HCT116 (cell line): ENCODE measurements at regions not wholly inside any gene's neighbourhood (a gene's known extent, or its start where the extent isn't known, plus 50 kb on each side); places are given as distances from the start of the nearest gene placed in this dataset.

Experiments
- ATAC-seq: fragments of 200-7000 bp; cut with Tn5 transposase; 2 replicates; pipeline ENCODE4 v1.9.1; 2020; ENCODE audit warnings: mild to moderate bottlenecking, moderate library complexity
- BruUV-seq: library from RNA; stranded (reverse); fragments of 400-500 nt; replicated peaks from 2 replicates; lab custom pipeline; 2021; lab: Mats Ljungman, UMichigan
- CTCF ChIA-PET: fragments of 300-600 bp; sonication (Branson Sonifier 250); formaldehyde crosslinking; loops from one replicate; lab custom pipeline; 2021; ENCODE audit warnings: antibody characterized with exemption; lab: Charles Lee
- POLR2A ChIA-PET: fragments of 300-600, 350-600 bp; sonication (Branson Sonifier 250); formaldehyde crosslinking; loops from one replicate; lab custom pipeline; 2021; ENCODE audit warnings: antibody characterized with exemption; lab: Charles Lee
- RAD21 ChIA-PET, 2 experiments: fragments of 300-600 bp; sonication (Branson Sonifier 250); formaldehyde crosslinking; loops; one replicate each; lab custom pipeline; 2023; ENCODE audit warnings: low total read pairs in 2 of 2; ENCODE audit not compliant: uncharacterized antibody in 2 of 2, unreplicated experiment in 2 of 2, low non-redundant PET in 1 of 2; lab: Charles Lee
- DNase-seq: peaks from one replicate; pipeline ENCODE4 v3.0.0-alpha.2; 2010; ENCODE audit warnings: low read depth, low spot score
- H2AFZ ChIP-seq: fragments of 200-600 bp; shearing (Covaris generic), sonication (generic); 2 replicates; pipeline ENCODE4 v1.6.1; 2017; ENCODE audit warnings: low read depth, mixed run types, mixed read lengths, antibody characterized with exemption, low read length; ENCODE audit not compliant: poor library complexity, severe bottlenecking
- H3K27ac ChIP-seq: 2 replicates; pipeline ENCODE4 v1.5.1; 2012; ENCODE audit warnings: low read depth, low read length
- H3K27me3 ChIP-seq: fragments of 200-600 bp; sonication (generic); 2 replicates; pipeline ENCODE4 v1.6.1; 2016; ENCODE audit warnings: mixed run types, low read length, mixed read lengths; ENCODE audit not compliant: insufficient read depth
- H3K36me3 ChIP-seq, 2 experiments: fragments of 200-500 bp in 1 of 2; fragments of 200-600 bp in 1 of 2; sonication (Bioruptor generic) in 1 of 2; sonication (generic) in 1 of 2; 2 replicates each; pipeline versions ENCODE4 v1.5.1 to v1.6.1; 2014 to 2016; ENCODE audit warnings: low read length in 2 of 2, inconsistent platforms in 1 of 2, mixed read lengths in 1 of 2, mixed run types in 1 of 2; ENCODE audit not compliant: insufficient read depth in 2 of 2, control insufficient read depth in 1 of 2
- H3K4me1 ChIP-seq, 2 experiments: fragments of 200-600 bp in 1 of 2; sonication (generic) in 1 of 2; 2 replicates each; pipeline versions ENCODE4 v1.5.1 to v1.6.1; 2012 to 2017; ENCODE audit warnings: low read length in 2 of 2, inconsistent platforms in 1 of 2, mild to moderate bottlenecking in 1 of 2, mixed read lengths in 1 of 2, mixed run types in 1 of 2, moderate library complexity in 1 of 2; ENCODE audit not compliant: insufficient read depth in 2 of 2, control insufficient read depth in 1 of 2
- H3K4me2 ChIP-seq: fragments of 200-600 bp; sonication (generic); 2 replicates; pipeline ENCODE4 v1.6.1; 2017; ENCODE audit warnings: mixed run types, low read length, mixed read lengths
- H3K4me3 ChIP-seq, 2 experiments: fragments of 200-600 bp in 1 of 2; sonication (generic) in 1 of 2; replicated peaks in 1 of 2; 2 replicates each; pipeline ENCODE4 v1.5.1; 2011 to 2016; ENCODE audit warnings: low read length in 2 of 2, control low read depth in 1 of 2, low read depth in 1 of 2, mild to moderate bottlenecking in 1 of 2, mixed read lengths in 1 of 2, mixed run types in 1 of 2
- H3K79me2 ChIP-seq: fragments of 200-600 bp; sonication (generic); 2 replicates; pipeline ENCODE4 v1.6.1; 2017; ENCODE audit warnings: mild to moderate bottlenecking, mixed run types, low read length, moderate library complexity, mixed read lengths; ENCODE audit not compliant: insufficient read depth
- H3K9ac ChIP-seq: fragments of 200-600 bp; sonication (generic); 2 replicates; pipeline ENCODE4 v1.6.1; 2016; ENCODE audit warnings: low read length, mixed read lengths
- H3K9me2 ChIP-seq: fragments of 200-600 bp; sonication (generic), shearing (Covaris generic); 2 replicates; pipeline ENCODE4 v1.6.1; 2017; ENCODE audit warnings: mixed run types, mild to moderate bottlenecking, moderate library complexity; ENCODE audit not compliant: insufficient read depth
- H3K9me3 ChIP-seq, 2 experiments: fragments of 200-500 bp in 1 of 2; fragments of 200-600 bp in 1 of 2; sonication (Bioruptor generic) in 1 of 2; sonication (generic) in 1 of 2; 2 replicates each; pipeline ENCODE4 v1.6.1; 2014 to 2017; ENCODE audit warnings: low read length in 2 of 2, mixed read lengths in 2 of 2, inconsistent platforms in 1 of 2, low read depth in 1 of 2, mild to moderate bottlenecking in 1 of 2, mixed run types in 1 of 2, moderate library complexity in 1 of 2; ENCODE audit not compliant: control insufficient read depth in 1 of 2, insufficient read depth in 1 of 2
- H4K20me1 ChIP-seq: fragments of 200-600 bp; sonication (generic), shearing (Covaris generic); 2 replicates; pipeline ENCODE4 v1.6.1; 2017; ENCODE audit warnings: mixed run types, mild to moderate bottlenecking, moderate library complexity; ENCODE audit not compliant: insufficient read depth
- EZH2 ChIP-seq: fragments of 200-600 bp; sonication (generic); IDR thresholded peaks from 2 replicates; pipeline ENCODE4 v1.6.1; 2017; ENCODE audit warnings: antibody characterized with exemption, mixed run types
- EZH2phosphoT487 ChIP-seq: fragments of 200-600 bp; IDR thresholded peaks from 2 replicates; pipeline ENCODE4 v1.6.1; 2018; ENCODE audit warnings: antibody characterized with exemption, borderline replicate concordance
- POLR2AphosphoS5 ChIP-seq: IDR thresholded peaks from 2 replicates; pipeline ENCODE4 v1.6.1; 2011; ENCODE audit warnings: mild to moderate bottlenecking, low read depth, low read length, moderate library complexity
- REST ChIP-seq: IDR thresholded peaks from 2 replicates; pipeline ENCODE4 v1.6.1; 2012; ENCODE audit warnings: low read depth
- YY1 ChIP-seq: IDR thresholded peaks from 2 replicates; pipeline ENCODE4 v1.6.1; 2011; ENCODE audit warnings: low read length, low read depth, moderate library complexity, mild to moderate bottlenecking; ENCODE audit not compliant: insufficient replicate concordance; ENCODE audit errors: extremely low read depth
- intact Hi-C: fragments of 100-400 bp; cut with micrococcal nuclease; formaldehyde crosslinking; loops from 2 replicates; pipeline ENCODE4 v1.10.0; 2022

GRCh38 chr7:119377861-119378260 lies 895.1 kb upstream of the KCND2 start:
- H3K79me2 ChIP-seq, result no peaks in the 10 kb centered on the region
- intact Hi-C loops, result no loop called here

GRCh38 chr7:119382726-119383125 lies 890.2 kb upstream of the KCND2 start:
- no peaks in the 10 kb centered on the region for H3K4me1 ChIP-seq
- ChIA-PET CTCF (no interaction called here), RAD21 (no interaction called here), POLR2A (no interaction called here)
- no peaks in the 10 kb centered on the region for H4K20me1 ChIP-seq
- H3K4me2 ChIP-seq, result no peak overlapping the region
- H3K36me3 ChIP-seq, result no peaks in the 10 kb centered on the region
- no TSS peak for BruUV-seq
- no peak overlapping the region for H2AFZ ChIP-seq
- no peak overlapping the region for H3K4me3 ChIP-seq
- no peaks in the 10 kb centered on the region for H3K9me2 ChIP-seq
- DNase-seq (no peak), ATAC-seq (no peak)
- H3K27me3 ChIP-seq, result no peaks in the 10 kb centered on the region
- TF ChIP-seq POLR2AphosphoS5 (no peak), EZH2 (no peak), REST (no peak), EZH2phosphoT487 (no peak)
- H3K79me2 ChIP-seq, result no peaks in the 10 kb centered on the region
- H3K27ac ChIP-seq, result no peak overlapping the region
- intact Hi-C loops, result loop anchor here (5.0 kb wide), 1 partner anchor 50 kb away; no protein-coding TSS in a partner anchor
- H3K9me3 ChIP-seq, result no peaks in the 10 kb centered on the region
- no peak overlapping the region for H3K9ac ChIP-seq

More at GRCh38 chr7:119377861-119378260, 895.1 kb upstream of the KCND2 start:
- H3K4me1 ChIP-seq, result no peaks in the 10 kb centered on the region
- ATAC-seq, result no peak
- no peak for DNase-seq
- BruUV-seq, result no TSS peak
- H3K9me3 ChIP-seq, result no peaks in the 10 kb centered on the region
- H3K4me2 ChIP-seq, result no peak overlapping the region
- CTCF ChIA-PET, result no interaction called here
- H4K20me1 ChIP-seq, result no peaks in the 10 kb centered on the region
- no peak overlapping the region for H3K4me3 ChIP-seq
- no peaks in the 10 kb centered on the region for H3K27me3 ChIP-seq
- POLR2A ChIA-PET, result no interaction called here
- RAD21 ChIA-PET, result no interaction called here
- H3K9ac ChIP-seq, result no peak overlapping the region
- H3K27ac ChIP-seq, result no peak overlapping the region
- no peaks in the 10 kb centered on the region for H3K36me3 ChIP-seq
- H2AFZ ChIP-seq, result no peak overlapping the region
- no peak for TF ChIP-seq YY1
- TF ChIP-seq EZH2phosphoT487, result no peak
- no peaks in the 10 kb centered on the region for H3K9me2 ChIP-seq
